GM12891 (cell line): ENCODE measurements at regions not wholly inside any gene's neighbourhood (a gene's known extent, or its start where the extent isn't known, plus 50 kb on each side); places are given as distances from the start of the nearest gene placed in this dataset.

Experiments used
- PAX5 ChIP-seq: IDR thresholded peaks from 2 replicates; pipeline ENCODE4 v1.6.1; 2011; ENCODE audit warnings: low read length, moderate library complexity, mild to moderate bottlenecking; ENCODE audit not compliant: insufficient read depth, severe bottlenecking
- POLR2A ChIP-seq: IDR thresholded peaks from 2 replicates; pipeline ENCODE4 v1.6.1; 2011; ENCODE audit warnings: low read depth, low read length, control low read depth
- POLR2AphosphoS5 ChIP-seq: IDR thresholded peaks from 2 replicates; pipeline ENCODE4 v1.6.1; 2011; ENCODE audit warnings: low read depth, low read length, control low read depth
- POU2F2 ChIP-seq: IDR thresholded peaks from 2 replicates; pipeline ENCODE4 v1.6.1; 2011; ENCODE audit warnings: low read depth, mild to moderate bottlenecking, control low read depth, low read length, moderate library complexity
- SPI1 ChIP-seq: IDR thresholded peaks from 2 replicates; pipeline ENCODE4 v1.6.1; 2011; ENCODE audit warnings: low read depth, low read length, control low read depth
- TAF1 ChIP-seq: IDR thresholded peaks from 2 replicates; pipeline ENCODE4 v1.6.1; 2011; ENCODE audit warnings: low read depth, low read length, control low read depth

GRCh38 chr2:200247494-200247893 is 59.0 kb upstream of the SPATS2L start:
- TF ChIP-seq SPI1 = no peak
- no peak for TF ChIP-seq POLR2AphosphoS5
- TF ChIP-seq POU2F2 = no peak
- TF ChIP-seq POLR2A = no peak
- TF ChIP-seq TAF1 = no peak
- TF ChIP-seq PAX5 = no peak
